Activated CD4-positive, alpha-beta T cell treated with anti-CD3 and anti-CD28 coated beads, Interleukin-2, amount 50 U/mL, for 24 hours (primary cell): ENCODE measurements at regions not wholly inside any gene's neighbourhood (a gene's known extent, or its start where the extent isn't known, plus 50 kb on each side); places are given as distances from the start of the nearest gene placed in this dataset.

Source experiments
- DNase-seq, 2 donors: peaks; one replicate each; pipeline ENCODE4 v3.0.0-alpha.2; 2020; ENCODE audit warnings: low read depth in 1 of 2, low spot score in 1 of 2

GRCh38 chr2:158905341-158905740, 63.1 kb upstream of the TANC1 start:
- DNase-seq: no peak

DNA sequence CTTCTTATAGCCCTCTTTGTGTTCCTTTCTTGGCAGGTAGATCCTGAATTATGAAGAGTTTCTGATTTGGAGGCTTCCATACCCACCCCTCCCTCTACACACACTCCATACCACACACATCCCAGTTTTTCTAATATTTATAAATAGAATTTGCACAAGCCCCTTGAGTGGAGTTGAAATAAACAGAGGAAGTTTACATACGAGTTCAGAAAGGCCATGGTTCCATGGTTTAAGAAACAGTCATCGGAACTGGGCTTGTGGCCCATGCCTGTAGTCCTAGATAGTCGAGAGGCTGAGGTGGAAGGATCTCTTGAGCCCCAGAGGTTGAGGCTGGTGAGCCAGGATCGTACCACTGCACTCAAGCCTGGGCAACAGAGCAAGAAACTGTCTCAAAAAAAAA, 62.7 kb upstream of the TANC1 start:
- DNase-seq: no peak

- no peak for DNase-seq
Measured at GRCh38 chr2:158907926-158908456, 60.4 kb upstream of the TANC1 start.

DNA sequence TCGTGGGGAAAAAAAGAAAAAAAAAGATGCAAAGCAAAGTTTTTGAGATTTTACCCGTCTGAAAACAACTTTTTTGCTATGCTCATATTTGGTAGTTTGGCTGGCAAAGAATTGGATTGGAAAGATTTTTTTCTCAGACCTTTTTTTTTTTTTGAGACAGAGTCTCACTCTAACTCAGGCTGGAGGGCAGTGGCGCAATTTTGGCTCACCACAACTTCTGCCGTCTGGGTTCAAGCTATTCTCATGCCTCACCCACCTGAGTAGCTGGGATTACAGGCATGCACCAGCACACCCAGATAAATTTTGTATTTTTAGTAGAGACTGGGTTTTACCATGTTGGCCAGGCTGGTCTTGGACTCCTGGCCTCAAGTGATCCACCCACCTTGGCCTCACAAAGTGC, 56.3 kb upstream of the TANC1 start:
- no peak for DNase-seq

- DNase-seq: no peak
Measured at GRCh38 chr2:158912765-158913164, 55.7 kb upstream of the TANC1 start.

GRCh38 chr2:158914066-158914465, 54.4 kb upstream of the TANC1 start:
- DNase-seq: no peak

- DNase-seq: no peak
Measured at GRCh38 chr2:158914731-158915130, 53.7 kb upstream of the TANC1 start.

DNA sequence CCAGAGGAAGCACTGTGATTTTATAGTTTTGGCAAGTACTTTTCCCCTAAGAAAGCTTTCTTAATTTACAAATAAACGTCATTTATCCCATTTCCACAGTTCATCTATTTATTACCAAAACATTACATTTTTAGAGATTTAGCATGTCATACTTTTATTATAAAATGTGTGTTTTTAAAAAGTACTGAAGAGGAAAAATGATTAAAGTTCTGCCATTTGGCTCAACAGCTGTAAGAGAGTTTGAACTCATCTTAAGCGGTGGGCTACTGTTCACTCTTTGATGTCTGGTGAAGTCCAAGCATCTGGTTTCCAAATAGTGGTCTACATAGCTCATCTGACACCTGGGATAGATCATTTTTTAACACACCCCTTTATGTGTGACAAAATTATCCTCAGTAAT, 51.3 kb upstream of the TANC1 start:
- no peak for DNase-seq

DNA sequence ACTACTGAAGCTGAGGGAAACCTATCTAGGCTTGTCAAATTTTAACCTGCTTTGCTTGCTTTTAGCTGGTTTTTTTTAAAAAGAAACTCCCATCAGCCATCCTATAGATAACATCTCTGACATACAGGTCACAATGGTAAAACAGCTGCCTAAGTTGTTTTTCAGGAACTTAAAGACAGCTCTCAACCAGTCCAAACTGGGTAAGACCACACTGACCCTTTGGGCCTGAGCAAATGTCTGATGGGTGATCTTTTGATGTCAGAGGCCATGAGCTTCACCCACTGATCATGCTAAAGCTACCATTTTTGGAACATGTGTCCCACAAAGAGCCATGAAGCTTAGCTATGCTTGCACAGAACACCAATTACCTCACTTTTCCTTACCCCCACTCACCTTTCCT, 50.0 kb upstream of the TANC1 start:
- DNase-seq: no peak
